Chondrocyte (in vitro differentiated cells): ENCODE measurements at regions not wholly inside any gene's neighbourhood (a gene's known extent, or its start where the extent isn't known, plus 50 kb on each side); places are given as distances from the start of the nearest gene placed in this dataset.

Experiments used
- DNase-seq: peaks from one replicate; pipeline ENCODE4 v3.0.0; 2021; ENCODE audit warnings: mixed read lengths, low spot score
- H3K27ac Mint-ChIP-seq: one replicate; pipeline ENCODE4 v1.8.0; 2021; ENCODE audit warnings: mild to moderate bottlenecking, moderate library complexity, mixed read lengths; ENCODE audit not compliant: unreplicated experiment
- H3K27me3 Mint-ChIP-seq: 2 replicates; pipeline ENCODE4 v1.8.0; 2021; ENCODE audit warnings: low read depth, mixed read lengths
- H3K36me3 Mint-ChIP-seq: 2 replicates; pipeline ENCODE4 v1.8.0; 2021; ENCODE audit warnings: low read depth, mixed read lengths
- H3K4me1 Mint-ChIP-seq: 2 replicates; pipeline ENCODE4 v1.8.0; 2021; ENCODE audit warnings: low read depth, mild to moderate bottlenecking, mixed read lengths
- H3K4me3 Mint-ChIP-seq: one replicate; pipeline ENCODE4 v1.8.0; 2021; ENCODE audit warnings: mild to moderate bottlenecking, moderate library complexity, mixed read lengths; ENCODE audit not compliant: unreplicated experiment
- H3K9me3 Mint-ChIP-seq: 2 replicates; pipeline ENCODE4 v1.8.0; 2021; ENCODE audit warnings: low read depth, mixed read lengths
- TF ChIP-seq, protein P1 (sequence below): fragments of 200-600 bp; sonication (generic); IDR thresholded peaks from 2 replicates; pipeline ENCODE4 v1.5.0; 2021; ENCODE audit warnings: antibody characterized with exemption, mild to moderate bottlenecking, moderate library complexity

DNA sequence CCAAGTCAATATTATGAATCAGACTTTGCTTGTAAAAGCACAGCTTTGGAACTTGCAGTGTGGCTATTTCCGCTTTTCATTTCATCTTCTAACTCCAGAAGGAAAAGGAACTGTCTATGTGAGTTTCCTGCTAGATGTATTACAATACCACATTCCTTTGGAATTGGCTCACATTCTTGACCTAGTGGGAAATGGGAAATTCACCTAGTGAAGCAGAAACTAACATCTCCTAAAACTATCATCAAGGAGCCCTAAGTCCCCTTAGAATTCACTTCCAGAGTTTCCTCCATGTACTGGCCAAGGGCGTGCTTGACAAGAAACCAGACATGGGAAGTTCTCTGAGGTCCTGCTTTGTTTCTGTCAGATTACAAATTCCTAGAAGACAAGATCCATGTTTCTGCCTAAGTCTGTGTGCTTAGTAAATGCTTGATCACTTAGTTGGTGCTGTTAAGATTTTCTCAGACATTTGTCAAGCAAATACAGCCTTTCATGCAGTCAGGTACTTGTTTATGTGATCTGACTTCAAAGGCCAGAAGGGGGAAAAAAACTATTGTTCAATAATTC, 275.7 kb upstream of the FN1 start:
- H3K27ac Mint-ChIP-seq: peak overlapping the region; percentile 74
- H3K4me1 Mint-ChIP-seq: peaks cover 53% of the 10 kb centered on the region
- H3K36me3 Mint-ChIP-seq: peaks cover 2% of the 10 kb centered on the region
- no peaks in the 10 kb centered on the region for H3K9me3 Mint-ChIP-seq
- no peak for DNase-seq
- no peaks in the 10 kb centered on the region for H3K27me3 Mint-ChIP-seq
- TF ChIP-seq, protein P1, sequence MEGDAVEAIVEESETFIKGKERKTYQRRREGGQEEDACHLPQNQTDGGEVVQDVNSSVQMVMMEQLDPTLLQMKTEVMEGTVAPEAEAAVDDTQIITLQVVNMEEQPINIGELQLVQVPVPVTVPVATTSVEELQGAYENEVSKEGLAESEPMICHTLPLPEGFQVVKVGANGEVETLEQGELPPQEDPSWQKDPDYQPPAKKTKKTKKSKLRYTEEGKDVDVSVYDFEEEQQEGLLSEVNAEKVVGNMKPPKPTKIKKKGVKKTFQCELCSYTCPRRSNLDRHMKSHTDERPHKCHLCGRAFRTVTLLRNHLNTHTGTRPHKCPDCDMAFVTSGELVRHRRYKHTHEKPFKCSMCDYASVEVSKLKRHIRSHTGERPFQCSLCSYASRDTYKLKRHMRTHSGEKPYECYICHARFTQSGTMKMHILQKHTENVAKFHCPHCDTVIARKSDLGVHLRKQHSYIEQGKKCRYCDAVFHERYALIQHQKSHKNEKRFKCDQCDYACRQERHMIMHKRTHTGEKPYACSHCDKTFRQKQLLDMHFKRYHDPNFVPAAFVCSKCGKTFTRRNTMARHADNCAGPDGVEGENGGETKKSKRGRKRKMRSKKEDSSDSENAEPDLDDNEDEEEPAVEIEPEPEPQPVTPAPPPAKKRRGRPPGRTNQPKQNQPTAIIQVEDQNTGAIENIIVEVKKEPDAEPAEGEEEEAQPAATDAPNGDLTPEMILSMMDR: no peak
- H3K4me3 Mint-ChIP-seq: no peak overlapping the region

GRCh38 chr2:215707608-215708007, 271.7 kb upstream of the FN1 start:
- Mint-ChIP-seq H3K27ac (no peak overlapping the region), H3K27me3 (no peaks in the 10 kb centered on the region), H3K4me3 (no peak overlapping the region), H3K9me3 (no peaks in the 10 kb centered on the region), H3K36me3 (no peaks in the 10 kb centered on the region), H3K4me1 (peaks cover 53% of the 10 kb centered on the region)
- TF ChIP-seq, protein P1: no peak
- DNase-seq: no peak

GRCh38 chr2:215705771-215706361, 270.0 kb upstream of the FN1 start:
- Mint-ChIP-seq H3K4me3 (no peak overlapping the region), H3K36me3 (no peaks in the 10 kb centered on the region), H3K27me3 (no peaks in the 10 kb centered on the region), H3K4me1 (peaks cover 47% of the 10 kb centered on the region), H3K27ac (peak overlapping the region; percentile 86), H3K9me3 (peaks cover 3% of the 10 kb centered on the region)
- TF ChIP-seq, protein P1: no peak
- no peak for DNase-seq

DNA sequence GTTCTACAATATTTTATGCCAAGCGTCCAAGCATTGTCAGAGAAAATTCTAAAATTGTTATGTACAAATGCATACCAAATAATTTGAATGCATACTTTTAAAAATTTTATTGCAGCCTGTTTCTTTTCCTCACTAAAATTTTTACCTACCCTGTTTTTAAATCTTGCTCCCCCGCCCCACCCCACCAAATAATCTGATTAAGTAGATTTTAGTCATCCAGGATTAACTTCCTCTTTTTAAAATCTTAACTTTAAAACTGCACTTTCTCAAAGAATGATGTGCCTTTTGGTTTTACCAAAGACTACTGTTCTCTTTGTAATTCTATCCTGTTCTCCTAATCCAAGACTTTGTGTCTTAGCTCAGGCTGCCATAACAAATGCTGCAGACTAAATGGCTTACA, 269.4 kb upstream of the FN1 start:
- TF ChIP-seq, protein P1: no peak
- no peaks in the 10 kb centered on the region for H3K27me3 Mint-ChIP-seq
- DNase-seq: no peak
- no peaks in the 10 kb centered on the region for H3K36me3 Mint-ChIP-seq
- peaks cover 48% of the 10 kb centered on the region for H3K4me1 Mint-ChIP-seq
- no peak overlapping the region for H3K27ac Mint-ChIP-seq
- no peak overlapping the region for H3K4me3 Mint-ChIP-seq
- peaks cover 4% of the 10 kb centered on the region for H3K9me3 Mint-ChIP-seq

GRCh38 chr2:215702116-215702902, 266.4 kb upstream of the FN1 start:
- TF ChIP-seq, protein P1: no peak
- H3K27me3 Mint-ChIP-seq: no peaks in the 10 kb centered on the region
- DNase-seq: no peak
- H3K4me1 Mint-ChIP-seq: peaks cover 61% of the 10 kb centered on the region
- no peak overlapping the region for H3K4me3 Mint-ChIP-seq
- peaks cover 4% of the 10 kb centered on the region for H3K36me3 Mint-ChIP-seq
- peaks cover 13% of the 10 kb centered on the region for H3K9me3 Mint-ChIP-seq
- H3K27ac Mint-ChIP-seq: no peak overlapping the region
